ENCODE measurements at regions not wholly inside any gene's neighbourhood (a gene's known extent, or its start where the extent isn't known, plus 50 kb on each side); places are given as distances from the start of the nearest gene placed in this dataset.
"Not testable (repeated sequence)": the region's sequence is repeated elsewhere in the genome, so short reads cannot be mapped to it uniquely, and the experiment has no call there.

GRCh38 chr18:46236156-46236555 is 132.0 kb downstream of the HAUS1 start:
- DNase-seq: no peak

GRCh38 chr18:46237891-46238290 is 133.7 kb downstream of the HAUS1 start:
- no peak for DNase-seq

- DNase-seq: no peak
Measured at GRCh38 chr18:46239549-46239948, 135.4 kb downstream of the HAUS1 start.

GRCh38 chr18:46239998-46240397 is 135.8 kb downstream of the HAUS1 start:
- no peak for DNase-seq

GRCh38 chr18:46241393-46241792 is 137.2 kb downstream of the HAUS1 start:
- not testable (repeated sequence) for DNase-seq

- no peak for DNase-seq
Measured at GRCh38 chr18:46242183-46242582, 138.0 kb downstream of the HAUS1 start.

- no peak for DNase-seq
Measured at GRCh38 chr18:46243095-46243494, 138.9 kb downstream of the HAUS1 start.

- DNase-seq: no peak
Measured at GRCh38 chr18:46243673-46244072, 139.5 kb downstream of the HAUS1 start.

GRCh38 chr18:46246101-46246500 is 141.9 kb downstream of the HAUS1 start:
- DNase-seq: no peak

GRCh38 chr18:46247942-46248341 is 143.8 kb downstream of the HAUS1 start:
- no peak for DNase-seq

- DNase-seq: peak; percentile 22
Measured at GRCh38 chr18:46250084-46250811, 146.1 kb downstream of the HAUS1 start.

- no peak for DNase-seq
Measured at GRCh38 chr18:46250812-46251173, 146.6 kb downstream of the HAUS1 start.

GRCh38 chr18:46252759-46253158 is 148.6 kb downstream of the HAUS1 start:
- no peak for DNase-seq

- no peak for DNase-seq
Measured at GRCh38 chr18:46253498-46253897, 149.3 kb downstream of the HAUS1 start.

- DNase-seq: no peak
Measured at GRCh38 chr18:46256078-46256477, 151.9 kb downstream of the HAUS1 start.

- DNase-seq: no peak
Measured at GRCh38 chr18:46257366-46257765, 153.2 kb downstream of the HAUS1 start.

- no peak for DNase-seq
Measured at GRCh38 chr18:46260016-46260878, 156.1 kb downstream of the HAUS1 start.

- DNase-seq: no peak
Measured at GRCh38 chr18:46260879-46261143, 156.6 kb downstream of the HAUS1 start.

- DNase-seq: no peak
Measured at GRCh38 chr18:46261799-46262198, 157.6 kb downstream of the HAUS1 start.

- DNase-seq: no peak
Measured at GRCh38 chr18:46262856-46263255, 158.7 kb downstream of the HAUS1 start.

GRCh38 chr18:46264255-46264654 is 160.1 kb downstream of the HAUS1 start:
- no peak for DNase-seq

- no peak for DNase-seq
Measured at GRCh38 chr18:46265196-46266156, 161.3 kb downstream of the HAUS1 start.

GRCh38 chr18:46266473-46266872 is 162.3 kb downstream of the HAUS1 start:
- DNase-seq: no peak

All from DMS79 treated with DMSO at 0.1 percent for 48 hours (cell line).